ENCODE measurements at regions not wholly inside any gene's neighbourhood (a gene's known extent, or its start where the extent isn't known, plus 50 kb on each side); places are given as distances from the start of the nearest gene placed in this dataset.
"Not testable (repeated sequence)": the region's sequence is repeated elsewhere in the genome, so short reads cannot be mapped to it uniquely, and the experiment has no call there.

DNA sequence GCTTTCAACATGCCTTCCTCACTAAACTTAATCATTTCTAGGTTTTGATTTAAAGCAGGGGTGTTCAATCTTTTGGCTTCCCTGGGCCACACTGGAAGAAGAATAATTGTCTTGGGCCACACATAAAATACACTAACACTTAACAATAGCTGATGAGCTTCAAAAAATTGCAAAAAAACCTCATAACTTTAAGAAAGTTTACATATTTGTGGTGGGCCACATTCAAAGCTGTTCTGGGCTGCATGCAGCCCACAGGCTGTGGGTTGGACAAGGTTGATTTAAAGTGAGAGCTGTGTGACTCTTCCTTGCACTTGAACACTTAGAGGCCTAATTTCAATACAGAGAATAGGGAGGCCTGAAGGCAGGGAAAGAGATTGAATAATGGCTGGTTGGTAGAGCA, 598.3 kb downstream of the EFNA5 start:
- DNase-seq (ENCODE audit: low spot score), result no peak

- no peak for DNase-seq (ENCODE audit: low spot score)
These were observed 602.0 kb downstream of the EFNA5 start for GRCh38 chr5:107068782-107069181.

- DNase-seq (ENCODE audit: low spot score), result no peak
These were observed 603.3 kb downstream of the EFNA5 start for GRCh38 chr5:107067395-107067794.

- no peak for DNase-seq (ENCODE audit: low spot score)
These were observed 607.2 kb downstream of the EFNA5 start for GRCh38 chr5:107063511-107063910.

GRCh38 chr5:107058803-107059202, 611.9 kb downstream of the EFNA5 start:
- DNase-seq (ENCODE audit: low spot score), result no peak

DNA sequence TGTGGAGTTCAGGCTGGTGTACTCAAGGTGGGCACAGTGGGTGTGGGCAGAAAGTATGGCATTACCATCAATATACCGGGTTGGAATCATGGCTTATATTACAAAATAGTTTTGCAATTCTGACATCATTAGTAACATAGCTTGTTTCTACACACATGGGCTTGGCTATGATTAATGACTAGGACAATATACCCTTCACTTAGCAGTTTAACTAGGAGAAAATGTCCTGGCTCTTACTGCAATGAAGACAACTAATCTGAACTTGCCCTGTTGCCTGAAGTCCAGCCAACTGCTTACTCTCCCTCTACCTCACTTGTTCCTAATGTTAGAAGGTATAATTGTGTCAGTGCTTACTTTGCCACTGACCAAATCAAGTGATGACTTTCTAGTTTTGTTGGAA, 612.5 kb downstream of the EFNA5 start:
- no peak for DNase-seq (ENCODE audit: low spot score)

- DNase-seq (ENCODE audit: low spot score), result no peak
These were observed 614.5 kb downstream of the EFNA5 start for GRCh38 chr5:107056278-107056677.

DNA sequence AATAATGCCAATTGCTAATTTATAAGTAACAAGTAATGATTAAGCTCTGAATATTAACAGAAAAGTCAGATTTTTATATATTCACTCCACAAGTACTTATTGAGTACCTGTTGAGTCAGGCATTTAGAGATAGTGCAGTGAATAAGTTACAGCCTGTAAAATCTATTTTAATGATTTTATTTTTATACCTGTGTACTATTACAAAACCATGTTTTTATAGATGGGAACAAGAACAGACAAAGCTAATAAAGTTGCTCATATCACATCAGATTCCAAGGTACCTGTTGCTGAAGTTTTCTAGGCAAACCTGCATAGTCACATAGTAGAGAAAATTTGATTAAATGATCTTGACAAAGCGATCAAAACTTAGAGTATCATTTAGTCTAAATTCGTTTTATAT, 623.7 kb downstream of the EFNA5 start:
- DNase-seq (ENCODE audit: low spot score), result no peak

GRCh38 chr5:107043665-107044064, 627.1 kb downstream of the EFNA5 start:
- DNase-seq (ENCODE audit: low spot score), result no peak

- no peak for DNase-seq (ENCODE audit: low spot score)
These were observed 629.8 kb downstream of the EFNA5 start for GRCh38 chr5:107040907-107041306.

DNA sequence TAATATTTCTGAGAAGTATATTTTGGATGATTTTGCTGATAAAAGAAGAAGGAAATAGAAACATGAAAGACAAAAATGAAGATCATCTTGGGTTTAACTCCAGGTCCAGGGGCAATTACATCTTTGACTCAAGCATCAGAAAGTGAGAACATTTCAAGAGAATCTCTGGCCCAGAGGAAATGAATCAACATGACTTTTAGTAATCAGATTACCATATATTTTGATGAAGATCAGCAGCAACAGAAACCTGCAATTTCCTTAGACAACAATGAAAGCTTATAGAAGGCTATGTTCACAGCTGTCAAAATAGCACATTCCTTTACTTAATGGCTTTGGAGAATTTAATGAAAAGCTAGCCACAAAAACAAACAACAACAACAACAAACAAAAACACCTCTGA, 638.1 kb downstream of the EFNA5 start:
- no peak for DNase-seq (ENCODE audit: low spot score)

DNA sequence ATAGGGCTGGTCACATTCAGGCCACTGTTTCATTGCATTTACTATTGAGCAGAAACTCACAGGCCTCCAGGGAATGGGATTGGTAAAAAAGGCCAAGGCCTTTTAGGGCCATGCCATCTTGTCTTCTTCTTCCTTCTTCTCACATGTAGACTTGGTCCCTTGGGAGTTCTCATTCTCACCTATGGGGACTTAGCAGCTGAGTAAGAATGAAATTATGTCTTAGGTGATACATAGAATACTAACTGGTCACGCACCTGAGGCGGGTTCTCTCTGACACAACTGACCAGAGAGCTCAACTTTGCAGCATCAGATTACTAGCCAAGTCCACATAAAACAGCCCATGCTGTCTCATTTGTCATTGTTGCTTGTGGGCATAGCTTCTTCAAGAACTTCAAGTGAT, 641.8 kb downstream of the EFNA5 start:
- DNase-seq (ENCODE audit: low spot score), result no peak

- no peak for DNase-seq (ENCODE audit: low spot score)
These were observed 644.8 kb downstream of the EFNA5 start for GRCh38 chr5:107025712-107026497.

GRCh38 chr5:107023732-107024131, 647.0 kb downstream of the EFNA5 start:
- no peak for DNase-seq (ENCODE audit: low spot score)

DNA sequence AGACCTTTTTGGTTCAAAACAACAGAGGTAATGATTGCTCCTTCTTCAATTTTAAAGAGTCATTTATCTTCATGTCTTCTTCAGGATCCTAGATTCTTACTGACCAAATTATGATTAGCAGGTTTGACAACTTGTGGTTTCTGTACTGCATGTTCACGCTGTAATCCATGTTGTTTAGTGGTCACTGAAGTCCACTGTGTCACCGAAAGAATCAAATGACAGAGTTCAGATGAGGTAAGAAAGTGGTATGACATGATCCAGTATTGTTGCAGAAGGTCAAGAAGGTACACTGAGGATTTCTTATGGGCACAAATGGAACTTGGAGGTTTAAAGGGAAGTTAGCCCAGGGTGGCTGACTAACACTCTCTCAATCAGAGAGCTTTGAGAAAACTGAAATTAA, 649.2 kb downstream of the EFNA5 start:
- no peak for DNase-seq (ENCODE audit: low spot score)

- no peak for DNase-seq (ENCODE audit: low spot score)
These were observed 650.1 kb downstream of the EFNA5 start for GRCh38 chr5:107020626-107021025.

DNA sequence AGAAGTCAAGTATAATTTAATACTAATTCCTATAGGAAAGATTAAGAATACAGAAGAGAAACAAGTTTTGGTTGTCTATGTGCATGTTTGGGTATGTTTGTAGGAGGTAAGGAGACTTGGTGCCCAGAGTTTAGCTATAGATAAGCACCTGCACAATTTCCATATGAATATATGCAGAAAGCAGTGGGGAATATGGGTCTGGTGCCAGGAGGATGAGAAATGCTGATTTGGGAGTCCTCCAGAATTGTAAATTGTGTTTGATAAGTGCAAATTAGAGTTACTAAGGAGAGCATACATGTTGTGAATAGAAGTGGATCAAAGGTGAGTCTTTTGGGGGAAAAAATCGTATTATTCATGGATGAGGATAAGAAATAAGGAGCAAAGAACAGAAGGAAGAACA, 653.1 kb downstream of the EFNA5 start:
- DNase-seq (ENCODE audit: low spot score), result no peak

DNA sequence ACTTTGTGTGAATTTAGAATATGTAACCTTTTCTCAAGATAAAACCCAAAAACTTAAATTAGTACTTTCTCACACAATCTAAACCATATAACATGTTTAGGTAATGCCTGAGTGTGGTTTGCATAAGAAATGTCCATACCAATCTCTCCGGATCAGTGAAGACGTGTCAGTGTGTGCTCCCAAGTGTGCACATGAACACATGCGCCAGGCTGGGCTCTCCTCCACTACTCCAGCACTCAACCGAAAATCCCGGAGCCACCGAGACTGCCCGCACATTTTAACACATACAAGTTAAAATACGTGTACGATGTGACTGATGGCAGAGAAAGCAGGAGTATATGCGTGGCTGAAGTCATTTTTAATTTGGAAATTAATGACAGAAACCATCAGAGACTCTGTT, 658.4 kb downstream of the EFNA5 start:
- no peak for DNase-seq (ENCODE audit: low spot score)

DNA sequence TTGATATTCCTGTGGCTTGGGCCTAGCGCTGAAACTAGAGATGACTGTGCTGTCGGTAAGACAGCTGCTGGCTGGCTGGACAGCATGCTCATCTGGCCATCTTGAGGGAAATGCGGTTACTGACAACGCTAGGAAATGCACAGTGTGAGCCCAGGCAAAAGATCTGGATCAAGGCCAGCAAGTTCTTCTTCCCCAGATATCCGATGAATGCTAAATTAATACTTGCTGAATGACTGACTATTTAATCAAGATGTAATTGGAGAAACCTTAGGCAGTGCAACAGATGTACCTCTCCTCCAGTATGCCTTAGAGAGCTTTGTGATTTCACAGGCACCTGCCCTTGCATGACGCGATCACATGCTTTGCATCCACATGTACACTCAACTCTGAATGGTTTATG, 659.1 kb downstream of the EFNA5 start:
- DNase-seq (ENCODE audit: low spot score), result no peak

- no peak for DNase-seq (ENCODE audit: low spot score)
These were observed 660.7 kb downstream of the EFNA5 start for GRCh38 chr5:107010060-107010459.

GRCh38 chr5:107005653-107006052, 665.1 kb downstream of the EFNA5 start:
- no peak for DNase-seq (ENCODE audit: low spot score)

GRCh38 chr5:107005161-107005560, 665.6 kb downstream of the EFNA5 start:
- DNase-seq (ENCODE audit: low spot score), result no peak

GRCh38 chr5:107002115-107002514, 668.6 kb downstream of the EFNA5 start:
- DNase-seq (ENCODE audit: low spot score), result no peak

- not testable (repeated sequence) for DNase-seq (ENCODE audit: low spot score)
These were observed 671.2 kb downstream of the EFNA5 start for GRCh38 chr5:106999506-106999905.

Data from CD4-positive, alpha-beta T cell treated with Interleukin-6 at 100 ng/mL for 8 hours (primary cell).